A673 (cell line): ENCODE measurements at regions not wholly inside any gene's neighbourhood (a gene's known extent, or its start where the extent isn't known, plus 50 kb on each side); places are given as distances from the start of the nearest gene placed in this dataset.

Experiments
- EZH2 ChIP-seq: fragments of 200-600 bp; sonication (generic); IDR thresholded peaks from 2 replicates; pipeline ENCODE4 v1.6.1; 2017; ENCODE audit warnings: borderline replicate concordance, low read depth, mild to moderate bottlenecking, mixed read lengths, antibody characterized with exemption, low read length; ENCODE audit not compliant: poor library complexity, severe bottlenecking
- TF ChIP-seq, protein P1 (sequence below): fragments of 300-800, 200-600 bp; sonication (generic); conservative IDR thresholded peaks from 2 replicates; pipeline ENCODE4 v1.5.1; 2017; ENCODE audit warnings: low read depth, mild to moderate bottlenecking, antibody characterized with exemption, low read length, moderate library complexity, mixed read lengths

DNA sequence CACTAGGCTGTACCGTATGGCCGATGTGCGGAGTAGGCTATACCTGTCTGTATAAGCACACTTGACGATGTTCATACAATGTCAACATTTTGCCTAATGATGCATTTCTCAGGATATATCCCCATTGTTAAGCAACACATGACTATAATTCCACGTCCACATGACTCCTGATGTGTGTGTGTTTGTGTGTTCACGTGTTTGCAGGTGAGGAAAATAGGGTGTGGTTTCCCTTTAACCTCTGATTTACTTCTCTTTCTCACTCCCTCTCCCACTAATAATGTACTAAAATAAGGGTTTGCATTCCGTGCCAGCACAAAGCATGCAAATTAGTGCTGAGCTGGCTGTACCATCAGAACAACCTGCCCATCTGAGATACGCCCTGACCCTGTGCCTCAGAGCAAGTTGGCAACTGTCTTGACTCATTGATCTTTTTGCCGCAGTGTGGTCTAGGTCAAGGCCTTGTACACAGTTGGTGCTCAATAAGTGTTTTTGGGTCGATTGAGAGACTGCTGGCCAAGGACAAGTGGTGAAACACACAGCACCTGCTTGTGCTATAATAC, 64.6 kb upstream of the DOCK1 start:
- TF ChIP-seq, protein P1, sequence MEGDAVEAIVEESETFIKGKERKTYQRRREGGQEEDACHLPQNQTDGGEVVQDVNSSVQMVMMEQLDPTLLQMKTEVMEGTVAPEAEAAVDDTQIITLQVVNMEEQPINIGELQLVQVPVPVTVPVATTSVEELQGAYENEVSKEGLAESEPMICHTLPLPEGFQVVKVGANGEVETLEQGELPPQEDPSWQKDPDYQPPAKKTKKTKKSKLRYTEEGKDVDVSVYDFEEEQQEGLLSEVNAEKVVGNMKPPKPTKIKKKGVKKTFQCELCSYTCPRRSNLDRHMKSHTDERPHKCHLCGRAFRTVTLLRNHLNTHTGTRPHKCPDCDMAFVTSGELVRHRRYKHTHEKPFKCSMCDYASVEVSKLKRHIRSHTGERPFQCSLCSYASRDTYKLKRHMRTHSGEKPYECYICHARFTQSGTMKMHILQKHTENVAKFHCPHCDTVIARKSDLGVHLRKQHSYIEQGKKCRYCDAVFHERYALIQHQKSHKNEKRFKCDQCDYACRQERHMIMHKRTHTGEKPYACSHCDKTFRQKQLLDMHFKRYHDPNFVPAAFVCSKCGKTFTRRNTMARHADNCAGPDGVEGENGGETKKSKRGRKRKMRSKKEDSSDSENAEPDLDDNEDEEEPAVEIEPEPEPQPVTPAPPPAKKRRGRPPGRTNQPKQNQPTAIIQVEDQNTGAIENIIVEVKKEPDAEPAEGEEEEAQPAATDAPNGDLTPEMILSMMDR = no peak
- TF ChIP-seq EZH2 = no peak
